GM12874 (cell line): ENCODE measurements at regions not wholly inside any gene's neighbourhood (a gene's known extent, or its start where the extent isn't known, plus 50 kb on each side); places are given as distances from the start of the nearest gene placed in this dataset.

ENCODE experiments used
- TF ChIP-seq, protein P1 (sequence below): IDR thresholded peaks from 2 replicates; pipeline ENCODE4 v1.5.1; 2011; ENCODE audit warnings: low read depth, mild to moderate bottlenecking, control low read depth, low read length, moderate library complexity; ENCODE audit not compliant: insufficient read depth

DNA sequence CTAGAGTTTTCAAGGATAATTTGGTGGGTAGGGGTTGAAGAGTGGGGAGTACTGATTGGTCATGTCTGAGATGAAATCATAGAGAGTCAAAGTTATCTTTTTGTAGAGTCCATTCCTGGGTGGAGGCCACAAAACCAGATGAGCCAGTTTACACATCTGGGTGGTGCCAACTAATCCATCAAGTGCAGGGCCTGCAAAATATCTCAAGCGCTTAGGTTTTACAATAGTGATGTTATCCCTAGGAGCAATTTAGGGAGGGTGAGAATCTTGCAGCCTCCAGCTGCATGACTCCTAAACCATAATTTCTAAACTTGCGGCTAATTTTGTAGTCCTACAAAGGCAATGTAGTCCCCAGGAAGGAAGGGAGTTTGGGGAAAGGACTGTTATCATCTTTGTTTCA, 988.3 kb upstream of the LCORL start:
- TF ChIP-seq, protein P1, sequence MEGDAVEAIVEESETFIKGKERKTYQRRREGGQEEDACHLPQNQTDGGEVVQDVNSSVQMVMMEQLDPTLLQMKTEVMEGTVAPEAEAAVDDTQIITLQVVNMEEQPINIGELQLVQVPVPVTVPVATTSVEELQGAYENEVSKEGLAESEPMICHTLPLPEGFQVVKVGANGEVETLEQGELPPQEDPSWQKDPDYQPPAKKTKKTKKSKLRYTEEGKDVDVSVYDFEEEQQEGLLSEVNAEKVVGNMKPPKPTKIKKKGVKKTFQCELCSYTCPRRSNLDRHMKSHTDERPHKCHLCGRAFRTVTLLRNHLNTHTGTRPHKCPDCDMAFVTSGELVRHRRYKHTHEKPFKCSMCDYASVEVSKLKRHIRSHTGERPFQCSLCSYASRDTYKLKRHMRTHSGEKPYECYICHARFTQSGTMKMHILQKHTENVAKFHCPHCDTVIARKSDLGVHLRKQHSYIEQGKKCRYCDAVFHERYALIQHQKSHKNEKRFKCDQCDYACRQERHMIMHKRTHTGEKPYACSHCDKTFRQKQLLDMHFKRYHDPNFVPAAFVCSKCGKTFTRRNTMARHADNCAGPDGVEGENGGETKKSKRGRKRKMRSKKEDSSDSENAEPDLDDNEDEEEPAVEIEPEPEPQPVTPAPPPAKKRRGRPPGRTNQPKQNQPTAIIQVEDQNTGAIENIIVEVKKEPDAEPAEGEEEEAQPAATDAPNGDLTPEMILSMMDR, result no peak

DNA sequence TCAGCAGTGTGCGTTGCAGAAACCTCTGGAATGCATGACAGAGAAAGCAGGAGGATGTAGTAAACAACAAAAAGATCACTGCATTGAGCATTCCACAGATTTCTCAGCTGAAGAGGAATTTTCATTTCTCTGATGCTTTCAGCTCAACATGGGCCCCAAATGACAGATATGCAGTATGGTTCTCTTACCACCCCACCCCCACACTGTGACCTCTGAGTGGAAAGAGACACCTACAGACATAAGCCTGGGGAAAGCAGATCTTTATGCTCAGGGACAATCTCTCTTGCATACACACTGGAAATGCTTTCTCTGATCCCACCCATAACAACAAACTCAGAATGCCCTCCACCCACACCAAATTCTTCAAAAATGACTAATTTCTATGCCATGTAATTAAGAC, 983.7 kb upstream of the LCORL start:
- TF ChIP-seq, protein P1, result no peak

DNA sequence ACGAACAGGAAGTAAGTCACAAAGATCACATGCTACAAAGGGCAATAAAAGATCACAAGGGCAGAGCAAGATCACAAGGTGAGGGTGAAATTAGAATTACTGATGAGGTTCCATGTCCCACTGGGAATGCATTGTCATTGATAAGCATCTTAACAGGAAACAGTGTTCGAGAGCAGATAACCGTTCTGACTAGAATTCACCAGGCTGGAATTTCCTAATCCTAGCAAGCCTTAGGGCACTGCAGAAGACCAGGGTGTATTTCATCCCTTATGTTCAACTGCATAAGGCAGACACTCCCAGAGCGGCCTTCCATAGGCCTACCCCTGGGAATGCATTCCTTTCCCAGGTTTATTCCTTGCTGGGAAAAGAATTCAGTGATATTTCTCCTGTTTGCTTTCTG, 980.6 kb upstream of the LCORL start:
- TF ChIP-seq, protein P1, result no peak

DNA sequence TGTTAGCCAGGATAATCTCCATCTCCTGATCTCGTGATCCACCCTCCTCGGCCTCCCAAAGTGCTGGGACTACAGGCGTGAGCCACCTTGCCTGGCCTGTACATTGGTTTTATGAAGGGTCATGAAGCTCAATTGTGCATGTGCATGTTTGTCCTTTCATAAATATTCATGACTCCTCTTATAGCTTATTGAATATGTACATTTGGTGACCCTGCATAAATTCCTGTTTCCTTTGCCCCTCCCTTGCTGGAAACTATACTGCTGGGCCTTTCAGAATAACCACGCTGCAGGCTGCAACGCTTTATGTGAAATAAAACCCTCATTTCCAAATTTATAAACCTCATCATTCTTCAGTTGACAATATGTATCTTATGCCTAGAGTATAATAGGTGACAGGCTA, 978.0 kb upstream of the LCORL start:
- TF ChIP-seq, protein P1, result no peak

DNA sequence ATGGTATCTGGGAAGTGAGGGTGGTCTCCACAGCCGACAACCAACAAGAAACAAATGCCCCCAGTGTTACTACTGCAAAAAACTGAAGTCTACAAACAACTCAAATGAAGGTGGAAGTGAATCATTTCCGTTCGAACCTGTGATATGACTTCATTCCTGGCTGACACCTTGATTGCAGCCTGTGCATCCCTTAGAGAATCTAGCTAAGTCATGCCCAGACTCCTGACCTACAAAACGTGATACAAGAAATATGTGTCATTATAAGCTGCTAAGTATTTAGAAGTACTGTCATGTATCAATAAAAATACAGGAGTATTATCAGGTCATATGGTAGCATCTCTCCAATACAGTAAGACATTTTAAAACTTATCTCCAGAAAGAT, 959.7 kb upstream of the LCORL start:
- TF ChIP-seq, protein P1, result no peak

DNA sequence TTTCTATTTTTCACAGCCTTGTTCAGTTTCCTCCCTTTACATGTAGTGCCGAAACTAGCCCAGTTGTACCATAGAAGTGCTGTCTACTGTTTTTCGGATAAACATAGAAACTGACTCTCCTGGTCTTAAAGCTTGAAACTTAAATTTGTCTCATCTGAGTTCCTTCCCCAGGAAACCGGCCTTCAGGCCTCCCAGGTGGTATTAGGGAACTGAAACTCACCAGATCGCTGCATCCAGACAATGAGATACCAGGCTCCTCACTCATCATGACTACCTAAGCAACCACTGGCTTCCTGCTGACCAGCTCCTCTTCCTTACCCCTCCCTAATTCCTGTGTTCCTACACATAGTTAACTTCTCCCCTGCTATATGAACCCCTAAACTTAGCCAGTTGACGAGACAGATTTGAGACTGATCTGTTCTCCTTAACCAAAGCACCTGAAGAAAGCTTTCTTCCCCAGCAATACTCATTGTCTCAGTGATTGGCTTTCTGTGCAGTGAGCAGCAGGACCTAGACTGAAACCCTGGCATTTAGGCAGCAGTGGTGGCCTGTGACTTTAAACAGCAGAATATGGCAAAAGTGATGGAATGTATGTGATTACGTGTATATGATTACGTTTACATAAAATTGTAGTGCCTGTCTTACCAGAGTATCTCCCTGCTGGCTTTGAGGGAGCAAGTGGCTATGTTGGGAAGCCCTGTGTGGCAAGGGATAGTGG, 959.1 kb upstream of the LCORL start:
- TF ChIP-seq, protein P1, result no peak

DNA sequence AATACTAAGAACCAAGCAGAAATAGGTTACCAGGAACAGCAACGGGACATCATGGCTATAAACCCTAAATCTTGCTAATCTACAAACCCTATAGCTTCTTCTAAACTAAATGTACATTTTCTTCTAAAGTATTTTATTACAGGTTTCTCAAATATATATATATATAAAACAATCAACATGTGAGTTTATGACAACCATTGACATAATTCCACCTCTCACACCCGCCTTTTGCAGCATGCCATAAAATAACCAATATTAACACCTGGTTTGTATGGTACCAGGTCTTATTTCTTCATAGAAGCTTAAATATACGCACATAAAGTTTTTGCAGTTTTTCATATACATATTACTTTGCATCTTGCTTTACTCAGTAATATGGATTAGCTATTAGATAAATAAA, 955.3 kb upstream of the LCORL start:
- TF ChIP-seq, protein P1, result no peak
